Left kidney (tissue), 1 donor: ENCODE measurements at regions not wholly inside any gene's neighbourhood (a gene's known extent, or its start where the extent isn't known, plus 50 kb on each side); places are given as distances from the start of the nearest gene placed in this dataset.
A peak's percentile ranks its signal among the peaks of the same experiment; 100 is the strongest.

Experiments
- DNase-seq: peaks from one replicate; pipeline ENCODE4 v3.0.0-alpha.2; 2013

GRCh38 chr1:118340928-118341910, 156.2 kb upstream of the SPAG17 start:
- DNase-seq, result no peak

- DNase-seq, result no peak
Observed at GRCh38 chr1:118339400-118340124, 154.5 kb upstream of the SPAG17 start.

GRCh38 chr1:118338936-118339335, 153.9 kb upstream of the SPAG17 start:
- no peak for DNase-seq

DNA sequence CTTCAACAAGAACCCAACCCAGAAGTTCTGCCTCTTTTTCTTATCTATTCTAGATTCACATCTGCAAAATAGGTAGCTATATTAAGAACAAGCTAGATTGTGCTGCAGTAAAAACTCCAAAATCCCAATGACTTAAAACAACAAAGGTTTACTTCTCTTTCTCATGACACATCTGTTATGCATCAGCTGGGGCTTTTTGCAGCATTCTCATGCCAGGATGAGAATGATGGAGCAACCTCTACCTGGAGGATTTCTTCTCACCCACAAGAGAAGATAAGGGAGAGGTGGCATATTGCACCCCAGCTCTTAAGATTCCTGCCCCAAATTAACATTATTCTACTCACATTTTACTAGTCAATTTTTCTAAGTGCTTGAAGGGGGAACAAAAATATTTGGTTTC, 152.3 kb upstream of the SPAG17 start:
- no peak for DNase-seq

GRCh38 chr1:118335331-118335732, 150.3 kb upstream of the SPAG17 start:
- no peak for DNase-seq

GRCh38 chr1:118334506-118334905, 149.5 kb upstream of the SPAG17 start:
- no peak for DNase-seq

DNA sequence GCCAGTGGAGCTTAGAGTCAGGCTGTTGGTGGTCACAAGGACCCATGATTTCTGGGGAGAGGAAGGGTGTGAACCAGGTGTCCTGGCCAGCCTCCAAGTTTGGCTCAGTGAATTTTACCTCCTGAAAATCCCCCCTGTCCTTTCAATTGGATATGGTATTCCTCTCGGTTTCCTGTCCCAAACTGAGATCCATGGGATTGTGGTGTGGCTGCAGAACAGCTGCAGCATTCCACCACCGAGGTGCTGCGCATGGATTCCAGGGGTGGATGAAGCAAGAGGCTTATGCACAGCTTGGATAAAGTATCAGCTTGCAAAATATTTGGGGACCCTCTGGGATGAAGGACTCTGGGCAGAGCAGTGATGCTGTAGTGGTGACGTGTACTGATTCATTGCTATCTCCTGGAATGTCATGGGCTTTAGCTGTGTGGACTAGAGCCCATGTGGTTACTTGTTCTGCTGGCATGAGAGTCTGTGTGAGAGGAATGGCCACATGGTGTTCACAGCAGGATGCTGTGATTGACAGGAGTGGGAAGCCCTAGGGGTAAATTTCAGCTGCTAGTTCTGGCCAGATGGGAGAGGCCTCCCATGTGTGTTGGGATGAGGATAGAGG, 148.7 kb upstream of the SPAG17 start:
- no peak for DNase-seq

GRCh38 chr1:118326960-118327629, 142.1 kb upstream of the SPAG17 start:
- no peak for DNase-seq

DNA sequence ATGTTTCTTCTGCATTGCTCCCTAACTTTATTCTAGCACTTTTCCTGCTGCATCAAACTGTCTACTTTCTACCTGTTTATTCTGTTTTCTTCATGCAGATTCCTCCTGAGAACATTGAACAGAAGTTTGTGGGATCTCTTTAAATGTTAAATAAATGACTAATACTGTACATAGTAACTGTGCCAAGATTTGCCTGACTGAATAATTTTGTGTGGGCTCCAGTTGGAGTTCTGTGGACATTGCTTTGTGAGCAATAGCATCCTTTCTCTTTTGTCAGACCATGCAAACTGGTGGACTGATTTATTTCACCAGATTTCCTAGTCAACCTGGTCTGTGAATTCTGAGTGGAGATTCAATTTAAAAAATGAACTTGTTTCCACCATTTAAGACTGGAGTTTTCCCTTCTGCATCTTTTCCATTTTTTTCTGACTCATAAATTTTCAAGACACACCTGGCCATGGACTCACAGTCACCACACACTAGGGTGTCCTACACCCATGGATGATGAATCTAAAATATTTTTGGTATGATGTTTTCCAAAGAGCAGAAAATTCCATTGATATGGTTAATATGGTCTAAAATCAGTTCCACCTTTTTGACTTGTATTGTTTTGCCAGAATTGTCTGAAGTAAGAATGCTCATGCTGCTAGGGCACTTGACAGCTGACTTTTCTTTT, 140.7 kb upstream of the SPAG17 start:
- no peak for DNase-seq

- no peak for DNase-seq
Observed at GRCh38 chr1:118323246-118323645, 138.2 kb upstream of the SPAG17 start.

DNA sequence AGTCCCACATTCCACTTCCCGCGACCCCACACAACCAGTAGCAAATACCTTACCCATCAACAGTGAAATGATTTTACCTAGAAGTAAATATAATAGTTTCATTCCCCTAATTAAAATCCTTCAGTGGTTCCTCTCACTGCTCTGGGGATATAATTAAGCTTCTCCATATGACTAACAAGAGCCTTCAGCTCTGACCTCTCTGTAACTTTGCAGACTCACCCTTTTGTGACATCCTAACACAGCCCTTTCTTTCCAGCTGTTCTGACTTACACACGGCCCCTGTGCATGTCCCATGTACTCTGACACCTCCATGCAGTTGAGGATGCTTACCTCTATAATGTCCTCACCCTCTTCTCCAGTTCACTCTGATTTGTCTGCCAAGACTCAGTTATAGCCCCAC, 137.3 kb upstream of the SPAG17 start:
- no peak for DNase-seq

DNA sequence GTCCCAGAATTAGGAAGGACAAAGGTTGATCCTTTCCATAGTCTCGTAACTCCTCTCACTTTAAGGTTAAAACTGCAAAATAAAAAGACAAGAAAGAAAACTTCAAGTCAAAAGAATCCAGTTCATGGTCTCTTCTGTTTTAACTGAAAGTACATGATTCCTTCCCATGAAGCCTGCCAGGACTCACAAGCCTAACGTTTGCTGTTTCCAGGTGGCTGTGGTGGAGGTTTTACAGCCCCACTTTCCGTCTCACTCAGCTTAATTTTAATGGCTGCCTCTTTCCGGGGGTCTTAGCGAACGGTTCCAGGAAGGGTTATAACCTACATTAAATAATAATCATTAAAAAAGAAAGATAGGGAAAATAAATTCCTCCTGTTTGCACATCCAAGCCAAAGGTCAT, 136.8 kb upstream of the SPAG17 start:
- DNase-seq, result no peak

DNA sequence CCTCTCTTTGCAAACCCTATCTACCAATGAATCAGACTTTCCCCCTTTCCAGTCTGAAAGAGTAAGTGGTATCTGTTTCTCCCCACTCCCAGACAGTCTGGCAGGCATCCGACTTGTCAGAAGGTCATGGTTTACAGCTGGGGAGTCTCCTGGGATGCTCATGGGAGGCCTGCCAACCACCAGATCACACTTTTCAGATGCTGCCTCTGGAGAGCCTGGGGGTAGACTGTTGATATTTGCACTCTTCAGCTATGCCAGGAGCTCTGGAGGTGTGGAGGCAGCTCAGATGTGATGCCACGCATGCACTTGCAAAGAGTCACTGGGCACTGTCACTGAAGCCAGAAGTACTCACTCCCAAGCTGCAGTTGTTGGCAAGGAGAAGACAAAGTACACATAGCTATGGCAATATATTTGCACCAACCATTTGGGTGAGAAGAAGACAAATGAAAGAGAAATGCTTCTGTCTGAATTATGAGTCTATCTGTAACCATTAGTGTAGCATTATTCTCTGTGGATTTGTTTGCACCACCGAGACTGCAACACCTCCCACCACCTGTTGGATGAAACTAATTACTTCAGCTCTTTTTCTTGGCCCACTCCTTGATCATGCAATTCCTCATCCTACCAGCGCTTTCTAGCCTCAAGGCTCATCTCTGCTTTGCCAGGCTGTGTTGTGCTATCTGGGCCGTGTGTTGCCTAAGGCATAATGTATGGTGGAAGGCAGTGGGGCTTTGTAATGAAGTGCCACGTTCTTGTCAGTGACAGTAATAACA, 133.0 kb upstream of the SPAG17 start:
- DNase-seq, result no peak

- no peak for DNase-seq
Observed at GRCh38 chr1:118306851-118307250, 121.8 kb upstream of the SPAG17 start.

DNA sequence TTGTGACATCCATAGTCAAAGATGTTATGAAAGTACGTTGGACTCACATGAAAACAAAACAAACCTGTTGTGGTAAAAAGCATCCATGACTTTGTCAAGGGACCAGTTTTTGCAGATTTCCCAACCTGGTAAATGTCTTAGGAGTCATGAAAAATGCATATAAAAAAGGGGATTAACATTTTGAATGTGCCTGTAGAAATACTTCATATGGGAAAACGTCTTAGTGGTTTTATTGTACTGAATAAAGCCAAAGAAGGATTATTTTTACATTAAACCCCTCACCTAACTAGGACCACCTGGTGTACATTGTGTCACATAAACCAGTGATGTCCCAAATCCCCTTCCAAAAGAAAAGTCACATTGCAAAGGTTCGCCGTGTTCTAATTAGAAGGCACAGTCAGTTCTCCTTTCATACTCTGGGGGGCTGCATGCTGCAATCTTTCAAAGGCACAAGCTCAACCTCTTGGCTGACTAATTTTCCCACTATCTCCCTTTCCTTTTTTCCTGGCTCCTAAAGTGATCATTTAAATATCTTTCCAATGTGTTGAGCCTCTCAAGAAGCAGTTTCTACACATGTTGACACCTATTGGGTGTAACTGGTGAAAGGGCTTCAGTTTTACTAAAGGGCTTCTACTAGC, 119.8 kb upstream of the SPAG17 start:
- no peak for DNase-seq

DNA sequence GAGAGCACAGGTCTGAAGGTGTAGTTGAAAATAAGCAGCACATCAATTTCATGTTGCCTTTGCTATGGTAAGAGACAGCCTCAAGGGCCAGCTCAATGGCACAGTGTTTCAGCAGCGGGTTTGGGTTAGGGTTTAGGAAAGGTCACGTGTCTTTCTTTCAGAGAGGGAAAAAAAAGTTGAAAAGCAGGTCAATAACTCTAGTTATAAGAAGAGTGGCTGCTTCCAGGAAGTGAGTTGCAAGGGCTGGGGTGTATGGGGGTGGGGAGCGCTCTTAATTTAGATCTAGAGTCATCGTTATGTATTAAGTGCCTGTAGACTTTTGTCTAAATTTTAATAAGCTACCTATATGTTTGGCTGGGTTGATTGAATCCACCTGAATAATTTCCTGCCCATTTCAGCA, 118.5 kb upstream of the SPAG17 start:
- no peak for DNase-seq

DNA sequence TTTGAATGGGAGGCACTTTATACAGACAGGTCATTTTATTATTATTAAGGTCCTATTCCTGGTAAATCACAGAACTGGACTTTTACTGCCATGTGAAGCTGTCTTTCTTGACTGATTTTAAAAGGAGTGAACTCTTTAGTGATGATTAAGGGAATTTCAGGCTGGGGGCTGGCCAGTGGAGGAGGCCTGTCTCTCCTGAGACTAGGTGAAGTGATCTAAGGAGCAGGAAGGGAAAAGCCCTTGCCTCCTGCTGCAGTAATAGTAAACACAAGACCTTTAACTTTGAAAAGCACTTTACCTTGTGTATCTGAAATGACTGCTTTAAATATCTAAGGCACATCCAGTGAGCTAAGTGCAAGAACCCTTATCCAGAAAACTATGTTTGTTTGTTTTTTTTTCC, 118.0 kb upstream of the SPAG17 start:
- no peak for DNase-seq

- no peak for DNase-seq
Observed at GRCh38 chr1:118302145-118302544, 117.1 kb upstream of the SPAG17 start.

GRCh38 chr1:118300808-118301207, 115.8 kb upstream of the SPAG17 start:
- DNase-seq, result peak; percentile 64

GRCh38 chr1:118298397-118298796, 113.4 kb upstream of the SPAG17 start:
- DNase-seq, result peak; percentile 19
